ENCODE measurements at regions not wholly inside any gene's neighbourhood (a gene's known extent, or its start where the extent isn't known, plus 50 kb on each side); places are given as distances from the start of the nearest gene placed in this dataset.

GRCh38 chr13:73984949-73985691 lies 149.1 kb downstream of the KLF12 start:
- Histone ChIP-seq H3K4me1 (ENCODE audit: control insufficient read depth, insufficient read depth, low read length) (peaks cover 8% of the 10 kb centered on the region), H3K9me3 (ENCODE audit: control insufficient read depth, low read length) (no peaks in the 10 kb centered on the region), H3K36me3 (ENCODE audit: control insufficient read depth, insufficient read depth, low read length, severe bottlenecking) (no peaks in the 10 kb centered on the region), H3K27me3 (replicated peaks; ENCODE audit: control insufficient read depth, insufficient read depth, low read length) (no peaks in the 10 kb centered on the region), H3K4me3 (ENCODE audit: low read length) (no peak overlapping the region), H3K9ac (ENCODE audit: low read length) (no peak overlapping the region)
- no peak for DNase-seq (ENCODE audit: low read depth)

DNA sequence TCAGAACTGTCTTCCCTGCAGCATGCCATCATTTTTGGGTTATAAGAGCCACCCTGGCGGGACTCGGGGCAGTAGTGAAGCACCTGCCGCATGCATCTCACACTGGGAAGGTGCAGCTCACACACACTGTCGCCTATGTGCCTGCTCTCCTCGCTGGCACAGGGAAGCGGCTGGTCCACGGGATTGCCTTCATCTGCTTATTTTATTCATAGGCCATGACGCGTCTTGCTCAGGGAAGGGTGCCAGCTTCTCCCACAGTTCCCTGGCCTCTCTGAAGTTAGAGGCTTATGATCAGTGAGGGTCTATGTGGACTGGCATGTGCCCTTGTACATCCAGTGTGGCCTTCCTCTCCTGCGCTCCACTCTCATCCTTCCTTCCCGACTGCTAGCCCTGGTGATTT lies 150.0 kb downstream of the KLF12 start:
- Histone ChIP-seq H3K9ac (ENCODE audit: low read length) (no peak overlapping the region), H3K9me3 (ENCODE audit: control insufficient read depth, low read length) (no peaks in the 10 kb centered on the region), H3K4me3 (ENCODE audit: low read length) (no peak overlapping the region), H3K27me3 (replicated peaks; ENCODE audit: control insufficient read depth, insufficient read depth, low read length) (no peaks in the 10 kb centered on the region), H3K36me3 (ENCODE audit: control insufficient read depth, insufficient read depth, low read length, severe bottlenecking) (no peaks in the 10 kb centered on the region), H3K4me1 (ENCODE audit: control insufficient read depth, insufficient read depth, low read length) (peaks cover 8% of the 10 kb centered on the region)
- no peak for DNase-seq (ENCODE audit: low read depth)

- Histone ChIP-seq H3K36me3 (ENCODE audit: control insufficient read depth, insufficient read depth, low read length, severe bottlenecking) (no peaks in the 10 kb centered on the region), H3K4me1 (ENCODE audit: control insufficient read depth, insufficient read depth, low read length) (peaks cover 8% of the 10 kb centered on the region), H3K4me3 (ENCODE audit: low read length) (no peak overlapping the region), H3K9me3 (ENCODE audit: control insufficient read depth, low read length) (no peaks in the 10 kb centered on the region), H3K27me3 (replicated peaks; ENCODE audit: control insufficient read depth, insufficient read depth, low read length) (no peaks in the 10 kb centered on the region), H3K9ac (ENCODE audit: low read length) (no peak overlapping the region)
- DNase-seq (ENCODE audit: low read depth), result no peak
These were observed 151.1 kb downstream of the KLF12 start for GRCh38 chr13:73983109-73983508.

DNA sequence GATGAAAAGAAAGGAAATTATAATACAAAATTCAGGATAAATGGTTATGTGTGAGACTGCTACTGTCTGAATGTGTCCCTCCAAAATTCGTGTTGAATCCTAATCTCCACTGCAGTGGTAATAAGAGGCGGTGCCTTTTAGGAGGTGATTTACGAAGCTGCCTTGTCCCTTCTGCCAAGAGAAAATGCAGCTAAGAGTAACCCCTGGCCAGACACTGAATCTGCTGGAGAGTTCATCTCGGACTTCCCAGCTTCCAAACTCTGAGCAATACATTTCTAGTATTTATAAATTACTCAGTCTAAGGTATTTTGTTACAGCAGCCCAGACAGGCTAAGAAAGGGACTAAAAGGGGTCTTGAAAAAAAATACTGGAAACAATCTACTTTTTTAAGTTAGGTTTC lies 152.6 kb downstream of the KLF12 start:
- H3K9ac ChIP-seq (ENCODE audit: low read length), result no peak overlapping the region
- H3K4me1 ChIP-seq (ENCODE audit: control insufficient read depth, insufficient read depth, low read length), result peaks cover 8% of the 10 kb centered on the region
- H3K9me3 ChIP-seq (ENCODE audit: control insufficient read depth, low read length), result no peaks in the 10 kb centered on the region
- no peaks in the 10 kb centered on the region for H3K36me3 ChIP-seq (ENCODE audit: control insufficient read depth, insufficient read depth, low read length, severe bottlenecking)
- no peaks in the 10 kb centered on the region for H3K27me3 ChIP-seq (replicated peaks; ENCODE audit: control insufficient read depth, insufficient read depth, low read length)
- H3K4me3 ChIP-seq (ENCODE audit: low read length), result peak overlapping the region; percentile 38
- DNase-seq (ENCODE audit: low read depth), result peak; percentile 15

GRCh38 chr13:73975767-73976166 lies 158.4 kb downstream of the KLF12 start:
- H3K9me3 ChIP-seq (ENCODE audit: control insufficient read depth, low read length), result no peaks in the 10 kb centered on the region
- no peak overlapping the region for H3K4me3 ChIP-seq (ENCODE audit: low read length)
- H3K9ac ChIP-seq (ENCODE audit: low read length), result no peak overlapping the region
- H3K27me3 ChIP-seq (replicated peaks; ENCODE audit: control insufficient read depth, insufficient read depth, low read length), result no peaks in the 10 kb centered on the region
- no peak for DNase-seq (ENCODE audit: low read depth)
- no peaks in the 10 kb centered on the region for H3K36me3 ChIP-seq (ENCODE audit: control insufficient read depth, insufficient read depth, low read length, severe bottlenecking)
- peaks cover 4% of the 10 kb centered on the region for H3K4me1 ChIP-seq (ENCODE audit: control insufficient read depth, insufficient read depth, low read length)

DNA sequence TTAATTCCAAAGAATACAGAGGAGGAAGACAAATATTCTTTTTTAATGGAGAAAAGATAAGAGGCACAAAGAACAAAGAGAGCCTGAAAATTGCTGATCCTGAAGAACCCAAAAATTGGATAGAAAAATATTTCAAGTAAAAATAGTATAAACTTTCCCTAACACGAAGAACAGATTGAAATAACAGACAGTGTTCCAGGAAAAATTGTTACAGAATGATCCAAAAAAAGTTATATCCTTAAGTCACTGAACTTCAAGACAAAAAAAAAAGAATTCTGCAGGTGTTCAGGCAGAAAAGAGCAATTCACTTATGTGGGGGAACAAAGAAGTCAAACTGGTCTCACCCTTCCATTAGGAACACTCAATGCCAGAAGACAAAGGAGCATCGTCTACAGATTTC lies 160.2 kb downstream of the KLF12 start:
- peaks cover 11% of the 10 kb centered on the region for H3K4me1 ChIP-seq (ENCODE audit: control insufficient read depth, insufficient read depth, low read length)
- H3K4me3 ChIP-seq (ENCODE audit: low read length), result no peak overlapping the region
- H3K9ac ChIP-seq (ENCODE audit: low read length), result no peak overlapping the region
- no peaks in the 10 kb centered on the region for H3K36me3 ChIP-seq (ENCODE audit: control insufficient read depth, insufficient read depth, low read length, severe bottlenecking)
- DNase-seq (ENCODE audit: low read depth), result no peak
- no peaks in the 10 kb centered on the region for H3K27me3 ChIP-seq (replicated peaks; ENCODE audit: control insufficient read depth, insufficient read depth, low read length)
- no peaks in the 10 kb centered on the region for H3K9me3 ChIP-seq (ENCODE audit: control insufficient read depth, low read length)

- H3K9ac ChIP-seq (ENCODE audit: low read length), result no peak overlapping the region
- no peak for DNase-seq (ENCODE audit: low read depth)
- no peaks in the 10 kb centered on the region for H3K36me3 ChIP-seq (ENCODE audit: control insufficient read depth, insufficient read depth, low read length, severe bottlenecking)
These were observed 161.0 kb downstream of the KLF12 start for GRCh38 chr13:73973156-73973555.

DNA sequence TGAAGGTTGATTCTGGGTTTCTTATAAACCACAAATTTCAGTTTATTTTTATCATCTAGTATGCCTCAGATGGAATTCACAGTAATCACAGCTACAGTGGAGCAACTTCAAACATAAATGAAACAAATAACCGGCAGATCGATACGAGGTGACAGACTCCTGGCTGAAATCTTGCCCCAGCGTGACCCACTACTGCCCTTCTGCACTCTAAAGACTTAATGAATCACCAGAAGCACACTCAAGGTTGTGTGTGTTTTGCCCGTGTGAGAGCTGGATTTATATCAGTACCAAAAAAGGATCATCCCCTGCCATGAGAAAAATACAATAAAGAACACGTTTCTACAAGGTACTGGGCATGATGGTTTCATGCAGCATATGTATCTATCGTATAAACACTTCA lies 161.7 kb downstream of the KLF12 start:
- no peak overlapping the region for H3K9ac ChIP-seq (ENCODE audit: low read length)
- H3K9me3 ChIP-seq (ENCODE audit: control insufficient read depth, low read length), result no peaks in the 10 kb centered on the region
- H3K36me3 ChIP-seq (ENCODE audit: control insufficient read depth, insufficient read depth, low read length, severe bottlenecking), result no peaks in the 10 kb centered on the region
- H3K4me3 ChIP-seq (ENCODE audit: low read length), result no peak overlapping the region
- peaks cover 15% of the 10 kb centered on the region for H3K4me1 ChIP-seq (ENCODE audit: control insufficient read depth, insufficient read depth, low read length)
- no peak for DNase-seq (ENCODE audit: low read depth)
- no peaks in the 10 kb centered on the region for H3K27me3 ChIP-seq (replicated peaks; ENCODE audit: control insufficient read depth, insufficient read depth, low read length)

More at GRCh38 chr13:73973156-73973555, 161.0 kb downstream of the KLF12 start:
- Histone ChIP-seq H3K9me3 (ENCODE audit: control insufficient read depth, low read length) (no peaks in the 10 kb centered on the region), H3K4me3 (ENCODE audit: low read length) (no peak overlapping the region), H3K27me3 (replicated peaks; ENCODE audit: control insufficient read depth, insufficient read depth, low read length) (no peaks in the 10 kb centered on the region), H3K4me1 (ENCODE audit: control insufficient read depth, insufficient read depth, low read length) (peaks cover 11% of the 10 kb centered on the region)

DNA sequence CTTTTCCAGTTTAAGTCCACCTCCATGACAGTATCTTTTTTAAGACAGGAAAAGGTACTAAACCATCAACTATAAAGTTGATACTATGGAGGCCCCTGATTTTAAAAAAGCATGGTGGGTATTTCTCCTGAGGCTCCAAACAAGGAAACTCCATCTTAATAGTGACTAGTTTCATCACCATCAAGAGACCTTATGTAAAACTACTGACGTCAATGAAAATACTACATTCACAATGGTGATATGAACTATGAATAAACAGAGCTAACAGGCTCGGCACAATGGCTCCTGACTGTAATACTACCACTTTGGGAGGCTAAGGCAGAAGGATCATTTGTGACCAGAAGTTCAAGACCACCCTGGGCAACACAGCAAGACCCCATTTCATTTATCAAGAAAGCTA lies 162.7 kb downstream of the KLF12 start:
- Histone ChIP-seq H3K4me1 (ENCODE audit: control insufficient read depth, insufficient read depth, low read length) (peaks cover 21% of the 10 kb centered on the region), H3K27me3 (replicated peaks; ENCODE audit: control insufficient read depth, insufficient read depth, low read length) (no peaks in the 10 kb centered on the region), H3K36me3 (ENCODE audit: control insufficient read depth, insufficient read depth, low read length, severe bottlenecking) (no peaks in the 10 kb centered on the region), H3K4me3 (ENCODE audit: low read length) (no peak overlapping the region), H3K9me3 (ENCODE audit: control insufficient read depth, low read length) (no peaks in the 10 kb centered on the region), H3K9ac (ENCODE audit: low read length) (peak overlapping the region; percentile 50)
- no peak for DNase-seq (ENCODE audit: low read depth)

DNA sequence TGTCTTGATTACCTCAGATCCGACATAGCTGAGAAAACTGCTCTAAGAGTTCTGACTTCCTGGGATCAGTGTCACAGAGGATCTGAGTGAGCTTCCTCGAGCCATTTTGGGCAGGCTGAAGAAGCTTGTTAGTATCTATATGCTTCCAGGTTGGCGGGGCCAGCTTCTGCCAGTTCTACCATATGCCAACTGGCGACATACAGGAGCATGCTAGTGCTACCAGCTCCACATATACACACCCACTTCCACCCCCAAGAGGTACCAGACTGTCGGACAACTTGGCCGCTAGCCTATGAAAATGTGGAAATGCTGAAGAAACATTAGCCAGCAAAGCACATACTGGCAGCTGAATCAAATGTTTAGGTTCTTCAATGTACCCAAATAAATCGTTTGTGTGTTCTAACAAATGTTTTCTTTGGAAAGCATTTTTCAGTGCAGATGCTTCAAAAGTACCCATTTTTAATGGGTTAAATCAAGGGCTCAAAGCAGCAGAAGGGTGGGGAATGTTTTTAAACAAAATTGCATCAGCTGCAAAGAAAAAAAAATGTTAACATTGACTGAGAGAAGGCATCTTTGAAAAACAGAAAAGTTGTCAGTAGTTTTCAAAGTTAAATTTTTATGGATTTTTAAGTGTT lies 163.7 kb downstream of the KLF12 start:
- Histone ChIP-seq H3K36me3 (ENCODE audit: control insufficient read depth, insufficient read depth, low read length, severe bottlenecking) (no peaks in the 10 kb centered on the region), H3K9ac (ENCODE audit: low read length) (peak overlapping the region; percentile 50), H3K4me3 (ENCODE audit: low read length) (peak overlapping the region; percentile 52), H3K27me3 (replicated peaks; ENCODE audit: control insufficient read depth, insufficient read depth, low read length) (no peaks in the 10 kb centered on the region), H3K4me1 (ENCODE audit: control insufficient read depth, insufficient read depth, low read length) (peaks cover 31% of the 10 kb centered on the region), H3K9me3 (ENCODE audit: control insufficient read depth, low read length) (no peaks in the 10 kb centered on the region)
- DNase-seq (ENCODE audit: low read depth), result peak; percentile 50

GRCh38 chr13:73967397-73968165 lies 166.6 kb downstream of the KLF12 start:
- peaks cover 32% of the 10 kb centered on the region for H3K4me1 ChIP-seq (ENCODE audit: control insufficient read depth, insufficient read depth, low read length)
- H3K27me3 ChIP-seq (replicated peaks; ENCODE audit: control insufficient read depth, insufficient read depth, low read length), result no peaks in the 10 kb centered on the region
- H3K9me3 ChIP-seq (ENCODE audit: control insufficient read depth, low read length), result no peaks in the 10 kb centered on the region
- H3K36me3 ChIP-seq (ENCODE audit: control insufficient read depth, insufficient read depth, low read length, severe bottlenecking), result no peaks in the 10 kb centered on the region
- H3K4me3 ChIP-seq (ENCODE audit: low read length), result no peak overlapping the region
- no peak for DNase-seq (ENCODE audit: low read depth)
- H3K9ac ChIP-seq (ENCODE audit: low read length), result no peak overlapping the region
